Nucleus accumbens (tissue), 56 donors: ENCODE measurements at regions not wholly inside any gene's neighbourhood (a gene's known extent, or its start where the extent isn't known, plus 50 kb on each side); places are given as distances from the start of the nearest gene placed in this dataset.
"Not testable (repeated sequence)": the region's sequence is repeated elsewhere in the genome, so short reads cannot be mapped to it uniquely, and the experiment has no call there.

ENCODE experiments used
- DNase-seq, 56 donors: peaks; one replicate each; lab custom pipeline; 2025; lab: John Stamatoyannopoulos, UW

GRCh38 chr9:1882711-1883403, 132.3 kb upstream of the SMARCA2 start:
- no peak for DNase-seq

GRCh38 chr9:1890201-1890600, 124.9 kb upstream of the SMARCA2 start:
- no peak for DNase-seq

GRCh38 chr9:1890816-1891215, 124.3 kb upstream of the SMARCA2 start:
- DNase-seq, result no peak

- DNase-seq, result not testable (repeated sequence)
Measured at GRCh38 chr9:1903080-1903704, 112.0 kb upstream of the SMARCA2 start.

- DNase-seq, result no peak
Measured at GRCh38 chr9:1907465-1907864, 107.7 kb upstream of the SMARCA2 start.

GRCh38 chr9:1909322-1909721, 105.8 kb upstream of the SMARCA2 start:
- no peak for DNase-seq

- no peak for DNase-seq
Measured at GRCh38 chr9:1910269-1910811, 104.8 kb upstream of the SMARCA2 start.

- no peak for DNase-seq
Measured at GRCh38 chr9:1913631-1914330, 101.4 kb upstream of the SMARCA2 start.

GRCh38 chr9:1916095-1916494, 99.1 kb upstream of the SMARCA2 start:
- DNase-seq, result no peak

- peak in 20 of 56 donors; percentile 3 to 28 (median 14) for DNase-seq
Measured at GRCh38 chr9:1916655-1917054, 98.5 kb upstream of the SMARCA2 start.

GRCh38 chr9:1917396-1917935, 97.7 kb upstream of the SMARCA2 start:
- DNase-seq, result peak in 4 of 56 donors; percentile 1 to 10 (median 7)

- no peak for DNase-seq
Measured at GRCh38 chr9:1918108-1918507, 97.0 kb upstream of the SMARCA2 start.

GRCh38 chr9:1918622-1919021, 96.5 kb upstream of the SMARCA2 start:
- no peak for DNase-seq

GRCh38 chr9:1919229-1919628, 95.9 kb upstream of the SMARCA2 start:
- DNase-seq, result no peak

- no peak for DNase-seq
Measured at GRCh38 chr9:1920386-1920785, 94.8 kb upstream of the SMARCA2 start.

- DNase-seq, result no peak
Measured at GRCh38 chr9:1922026-1922425, 93.1 kb upstream of the SMARCA2 start.

- DNase-seq, result no peak
Measured at GRCh38 chr9:1927546-1927945, 87.6 kb upstream of the SMARCA2 start.

GRCh38 chr9:1929134-1929533, 86.0 kb upstream of the SMARCA2 start:
- DNase-seq, result no peak

GRCh38 chr9:1929722-1930244, 85.4 kb upstream of the SMARCA2 start:
- DNase-seq, result no peak

- not testable (repeated sequence) for DNase-seq
Measured at GRCh38 chr9:1930245-1930736, 84.9 kb upstream of the SMARCA2 start.

- DNase-seq, result no peak
Measured at GRCh38 chr9:1938135-1938534, 77.0 kb upstream of the SMARCA2 start.
